Endothelial cell of umbilical vein (primary cell): ENCODE measurements at regions not wholly inside any gene's neighbourhood (a gene's known extent, or its start where the extent isn't known, plus 50 kb on each side); places are given as distances from the start of the nearest gene placed in this dataset.

Experiments used
- BruUV-seq: library from RNA; stranded (reverse); fragments of 400-500 nt; replicated peaks from 2 replicates; lab custom pipeline; 2021; lab: Mats Ljungman, UMichigan
- CTCF ChIA-PET: fragments of 300-600, 350-600 bp; sonication (Branson Sonifier 250); formaldehyde crosslinking; loops from one replicate; lab custom pipeline; 2021; ENCODE audit warnings: antibody characterized with exemption, inconsistent platforms; lab: Charles Lee
- POLR2A ChIA-PET: fragments of 300-600, 350-600 bp; sonication (Branson Sonifier 250); formaldehyde crosslinking; loops from one replicate; lab custom pipeline; 2021; ENCODE audit warnings: antibody characterized with exemption, inconsistent platforms; lab: Charles Lee
- DNase-seq: peaks from one replicate; pipeline ENCODE4 v3.0.0-alpha.2; 2011; ENCODE audit warnings: low read depth, low spot score
- FAIRE-seq: peaks from 2 replicates; lab custom pipeline; 2011; peaks lifted over from hg19 to GRCh38; lab: Jason Lieb, UNC
- H2AFZ ChIP-seq: 2 replicates; pipeline ENCODE4 v1.6.0; 2012; ENCODE audit warnings: low read depth, low read length, control low read depth, inconsistent platforms
- H3K27ac ChIP-seq: 2 replicates; pipeline ENCODE4 v1.5.1; 2011; ENCODE audit warnings: low read depth, mild to moderate bottlenecking, control low read depth, low read length, moderate library complexity; ENCODE audit not compliant: insufficient read depth
- H3K27me3 ChIP-seq, 2 experiments: 2 replicates each; pipeline versions ENCODE4 v1.6.0 to v1.6.1; 2011; ENCODE audit warnings: low read length in 2 of 2, mixed read lengths in 1 of 2; ENCODE audit not compliant: control insufficient read depth in 2 of 2, insufficient read depth in 2 of 2
- H3K36me3 ChIP-seq, 2 experiments: 2 replicates in 1 of 2; 3 replicates in 1 of 2; pipeline ENCODE4 v1.5.1; 2011; ENCODE audit warnings: low read length in 2 of 2, mild to moderate bottlenecking in 1 of 2, moderate library complexity in 1 of 2; ENCODE audit not compliant: control insufficient read depth in 2 of 2, insufficient read depth in 2 of 2; ENCODE audit errors: extremely low read depth in 1 of 2
- H3K4me1 ChIP-seq: 3 replicates; pipeline ENCODE4 v1.5.1; 2011; ENCODE audit warnings: mild to moderate bottlenecking, low read length; ENCODE audit not compliant: control insufficient read depth, insufficient read depth; ENCODE audit errors: extremely low read depth
- H3K4me2 ChIP-seq: 2 replicates; pipeline ENCODE4 v1.6.1; 2011; ENCODE audit warnings: low read length, control low read depth, mixed read lengths; ENCODE audit not compliant: insufficient read depth
- H3K4me3 ChIP-seq, 3 experiments: fragments of 200-600 bp in 1 of 3; sonication (generic), shearing (Covaris generic) in 1 of 3; replicated peaks in 1 of 3; 2 replicates each; pipeline ENCODE4 v1.5.1; 2011 to 2016; ENCODE audit warnings: control low read depth in 3 of 3, low read length in 3 of 3, mild to moderate bottlenecking in 2 of 3, inconsistent platforms in 1 of 3, low read depth in 1 of 3, moderate library complexity in 1 of 3; ENCODE audit not compliant: insufficient read depth in 1 of 3
- H3K79me2 ChIP-seq: 2 replicates; pipeline ENCODE4 v1.6.0; 2012; ENCODE audit warnings: low read length, inconsistent platforms; ENCODE audit not compliant: control insufficient read depth, insufficient read depth
- H3K9ac ChIP-seq: replicated peaks from 2 replicates; pipeline ENCODE3; 2011; ENCODE audit warnings: low read length, control low read depth; ENCODE audit not compliant: insufficient read depth; ENCODE audit errors: extremely low read depth
- H3K9me1 ChIP-seq: replicated peaks from 3 replicates; pipeline ENCODE4 v1.6.0; 2011; ENCODE audit warnings: mild to moderate bottlenecking, low read length; ENCODE audit not compliant: control insufficient read depth, insufficient read depth; ENCODE audit errors: extremely low read depth
- H3K9me3 ChIP-seq: replicated peaks from 2 replicates; pipeline ENCODE4 v1.5.1; 2012; ENCODE audit warnings: low read length, inconsistent platforms; ENCODE audit not compliant: control insufficient read depth, insufficient read depth
- H4K20me1 ChIP-seq: replicated peaks from 2 replicates; pipeline ENCODE3; 2011; ENCODE audit warnings: mild to moderate bottlenecking, low read length; ENCODE audit not compliant: control insufficient read depth, insufficient read depth; ENCODE audit errors: extremely low read depth
- EZH2 ChIP-seq: IDR thresholded peaks from 2 replicates; pipeline ENCODE4 v1.6.1; 2012; ENCODE audit warnings: borderline replicate concordance, low read depth, mild to moderate bottlenecking, moderate library complexity, low read length, inconsistent platforms; ENCODE audit not compliant: severe bottlenecking
- FOS ChIP-seq: IDR thresholded peaks from 2 replicates; pipeline ENCODE4 v1.6.1; 2011; ENCODE audit warnings: mild to moderate bottlenecking, low read length, moderate library complexity, borderline replicate concordance; ENCODE audit not compliant: insufficient read depth
- GATA2 ChIP-seq: IDR thresholded peaks from 2 replicates; pipeline ENCODE4 v1.7.0; 2011; ENCODE audit warnings: low read depth, mild to moderate bottlenecking, moderate library complexity, mixed read lengths, low read length; ENCODE audit not compliant: insufficient read length, insufficient read depth
- JUN ChIP-seq: IDR thresholded peaks from 2 replicates; pipeline ENCODE4 v1.6.1; 2011; ENCODE audit warnings: borderline replicate concordance, low read depth; ENCODE audit not compliant: insufficient read length, insufficient read depth
- MYC ChIP-seq: IDR thresholded peaks from one replicate; pipeline ENCODE4 v1.6.1; 2011; ENCODE audit warnings: mild to moderate bottlenecking, low read depth, low read length
- POLR2A ChIP-seq: IDR thresholded peaks from 2 replicates; pipeline ENCODE4 v1.6.1; 2012; ENCODE audit warnings: low read depth, mild to moderate bottlenecking, control low read depth, low read length
- POLR2AphosphoS5 ChIP-seq: IDR thresholded peaks from 2 replicates; pipeline ENCODE4 v1.6.1; 2012; ENCODE audit warnings: low read depth, mild to moderate bottlenecking, control low read depth, low read length, moderate library complexity; ENCODE audit not compliant: insufficient read depth
- dilution Hi-C: fragments of 300-500 bp; cut with MboI; formaldehyde crosslinking; loops from one replicate; pipeline ENCODE4 v1.15.0; 2019; ENCODE audit warnings: low sequenced_read_pairs; ENCODE audit not compliant: extremely low pct_ligation_motif_present
- intact Hi-C: fragments of 100-400 bp; cut with micrococcal nuclease; formaldehyde crosslinking; loops from one replicate; pipeline ENCODE4 v1.10.0; 2022
- TF ChIP-seq, protein P1 (sequence below), 2 donors: IDR thresholded peaks; 1 replicate in 1 of 2; 2 replicates in 1 of 2; pipeline ENCODE4 v1.5.1; 2011; ENCODE audit warnings: low read length in 2 of 2, mild to moderate bottlenecking in 2 of 2, moderate library complexity in 2 of 2, control low read depth in 1 of 2, inconsistent platforms in 1 of 2, low read depth in 1 of 2; ENCODE audit not compliant: insufficient read depth in 1 of 2; ENCODE audit errors: extremely low read depth in 1 of 2
- TF ChIP-seq, protein P2 (sequence below): IDR thresholded peaks from 2 replicates; pipeline ENCODE4 v1.6.1; 2011; ENCODE audit not compliant: insufficient read depth, insufficient read length

DNA sequence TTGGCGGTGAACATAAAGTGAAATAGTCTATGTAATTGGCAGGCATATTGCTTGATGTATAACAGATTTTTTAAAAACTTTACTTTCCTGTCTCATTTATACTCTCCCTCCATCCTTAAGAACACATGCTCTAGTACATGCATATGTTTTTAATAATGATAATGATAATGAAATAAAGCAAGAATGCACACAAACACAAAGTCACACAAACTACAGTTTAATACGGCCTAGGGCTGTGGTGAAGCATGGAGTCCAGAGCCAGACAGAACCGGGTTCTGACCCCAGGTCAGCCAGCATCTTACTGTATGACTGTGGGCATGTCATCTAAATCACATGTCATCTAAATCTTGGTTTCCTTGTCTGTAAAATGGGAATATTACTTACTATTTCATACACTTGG lies 324.9 kb upstream of the NFIA start:
- ChIA-PET CTCF (no interaction called here), POLR2A (no interaction called here)
- Histone ChIP-seq H3K4me1 (peaks cover 8% of the 10 kb centered on the region), H3K79me2 (no peaks in the 10 kb centered on the region), H3K4me3 (no peak overlapping the region), H3K9me3 (no peaks in the 10 kb centered on the region), H3K4me2 (no peak overlapping the region), H3K36me3 (no peaks in the 10 kb centered on the region), H4K20me1 (no peaks in the 10 kb centered on the region), H3K9me1 (no peaks in the 10 kb centered on the region), H2AFZ (no peak overlapping the region), H3K9ac (no peak overlapping the region), H3K27ac (no peak overlapping the region), H3K27me3 (no peaks in the 10 kb centered on the region)
- intact Hi-C loops: no loop called here
- BruUV-seq: no TSS peak
- TF ChIP-seq, protein P1, sequence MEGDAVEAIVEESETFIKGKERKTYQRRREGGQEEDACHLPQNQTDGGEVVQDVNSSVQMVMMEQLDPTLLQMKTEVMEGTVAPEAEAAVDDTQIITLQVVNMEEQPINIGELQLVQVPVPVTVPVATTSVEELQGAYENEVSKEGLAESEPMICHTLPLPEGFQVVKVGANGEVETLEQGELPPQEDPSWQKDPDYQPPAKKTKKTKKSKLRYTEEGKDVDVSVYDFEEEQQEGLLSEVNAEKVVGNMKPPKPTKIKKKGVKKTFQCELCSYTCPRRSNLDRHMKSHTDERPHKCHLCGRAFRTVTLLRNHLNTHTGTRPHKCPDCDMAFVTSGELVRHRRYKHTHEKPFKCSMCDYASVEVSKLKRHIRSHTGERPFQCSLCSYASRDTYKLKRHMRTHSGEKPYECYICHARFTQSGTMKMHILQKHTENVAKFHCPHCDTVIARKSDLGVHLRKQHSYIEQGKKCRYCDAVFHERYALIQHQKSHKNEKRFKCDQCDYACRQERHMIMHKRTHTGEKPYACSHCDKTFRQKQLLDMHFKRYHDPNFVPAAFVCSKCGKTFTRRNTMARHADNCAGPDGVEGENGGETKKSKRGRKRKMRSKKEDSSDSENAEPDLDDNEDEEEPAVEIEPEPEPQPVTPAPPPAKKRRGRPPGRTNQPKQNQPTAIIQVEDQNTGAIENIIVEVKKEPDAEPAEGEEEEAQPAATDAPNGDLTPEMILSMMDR (IDR thresholded peaks at IDR 0.05; ENCODE audit: extremely low read depth in 1 of 2, insufficient read depth in 1 of 2, low read depth in 1 of 2, low read length in 2 of 2): no peak
- TF ChIP-seq GATA2 (no peak), EZH2 (no peak), POLR2AphosphoS5 (no peak), POLR2A (no peak), MYC (no peak), JUN (no peak), FOS (no peak)
- TF ChIP-seq, protein P2, sequence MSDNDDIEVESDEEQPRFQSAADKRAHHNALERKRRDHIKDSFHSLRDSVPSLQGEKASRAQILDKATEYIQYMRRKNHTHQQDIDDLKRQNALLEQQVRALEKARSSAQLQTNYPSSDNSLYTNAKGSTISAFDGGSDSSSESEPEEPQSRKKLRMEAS: no peak
- DNase-seq (no peak), FAIRE-seq (no peak)
- dilution Hi-C loops: no loop called here
